Bronchial epithelial cell (primary cell): ENCODE measurements at regions not wholly inside any gene's neighbourhood (a gene's known extent, or its start where the extent isn't known, plus 50 kb on each side); places are given as distances from the start of the nearest gene placed in this dataset.

Experiments
- DNase-seq: peaks from one replicate; pipeline ENCODE4 v3.0.0-alpha.2; 2010; ENCODE audit warnings: low read depth
- FAIRE-seq: peaks from 2 replicates; lab custom pipeline; 2011; peaks lifted over from hg19 to GRCh38; lab: Jason Lieb, UNC
- H3K27me3 ChIP-seq: 2 replicates; pipeline ENCODE4 v1.5.1; 2011; ENCODE audit warnings: low read length; ENCODE audit not compliant: control insufficient read depth, insufficient read depth
- H3K36me3 ChIP-seq: 2 replicates; pipeline ENCODE4 v1.5.1; 2011; ENCODE audit warnings: low read length; ENCODE audit not compliant: control insufficient read depth, insufficient read depth
- H3K4me3 ChIP-seq: 2 replicates; pipeline ENCODE4 v1.5.1; 2011; ENCODE audit warnings: mild to moderate bottlenecking, low read depth, low read length, control low read depth
- TF ChIP-seq, protein P1 (sequence below): IDR thresholded peaks from 2 replicates; pipeline ENCODE4 v1.5.1; 2011; ENCODE audit warnings: mild to moderate bottlenecking, moderate library complexity, low read length, control low read depth, inconsistent platforms; ENCODE audit not compliant: insufficient read depth, severe bottlenecking

DNA sequence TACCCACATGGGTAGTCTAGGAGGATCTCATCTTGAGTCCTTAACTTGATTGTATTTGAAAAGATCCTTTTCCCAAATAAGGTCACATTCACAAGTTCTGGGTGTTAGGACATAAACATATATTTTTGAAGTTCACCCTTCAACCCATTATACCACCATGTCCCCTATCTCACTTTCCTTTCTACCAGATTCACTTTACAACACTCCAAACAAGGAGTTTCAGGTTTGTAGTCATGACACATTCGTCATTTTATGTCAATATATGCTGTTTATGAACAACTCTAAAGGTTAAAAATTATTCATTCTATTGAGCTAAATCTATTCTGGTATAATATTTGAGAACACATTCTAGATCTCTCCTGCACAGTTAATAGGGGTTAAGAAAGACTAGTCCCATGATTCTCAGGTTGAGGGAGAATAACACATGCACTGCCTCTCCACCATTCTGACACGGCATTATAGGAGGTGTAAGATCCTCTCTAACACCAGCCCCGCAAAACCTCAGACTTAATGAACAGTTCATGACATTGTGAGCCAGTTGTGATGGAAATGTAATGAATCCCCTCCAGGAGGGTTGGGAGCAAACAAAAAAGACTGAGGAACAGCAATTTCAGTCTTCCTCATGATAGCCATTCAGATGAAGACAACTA, 72.0 kb upstream of the PSMA6 start:
- DNase-seq (no peak), FAIRE-seq (no peak)
- TF ChIP-seq, protein P1, sequence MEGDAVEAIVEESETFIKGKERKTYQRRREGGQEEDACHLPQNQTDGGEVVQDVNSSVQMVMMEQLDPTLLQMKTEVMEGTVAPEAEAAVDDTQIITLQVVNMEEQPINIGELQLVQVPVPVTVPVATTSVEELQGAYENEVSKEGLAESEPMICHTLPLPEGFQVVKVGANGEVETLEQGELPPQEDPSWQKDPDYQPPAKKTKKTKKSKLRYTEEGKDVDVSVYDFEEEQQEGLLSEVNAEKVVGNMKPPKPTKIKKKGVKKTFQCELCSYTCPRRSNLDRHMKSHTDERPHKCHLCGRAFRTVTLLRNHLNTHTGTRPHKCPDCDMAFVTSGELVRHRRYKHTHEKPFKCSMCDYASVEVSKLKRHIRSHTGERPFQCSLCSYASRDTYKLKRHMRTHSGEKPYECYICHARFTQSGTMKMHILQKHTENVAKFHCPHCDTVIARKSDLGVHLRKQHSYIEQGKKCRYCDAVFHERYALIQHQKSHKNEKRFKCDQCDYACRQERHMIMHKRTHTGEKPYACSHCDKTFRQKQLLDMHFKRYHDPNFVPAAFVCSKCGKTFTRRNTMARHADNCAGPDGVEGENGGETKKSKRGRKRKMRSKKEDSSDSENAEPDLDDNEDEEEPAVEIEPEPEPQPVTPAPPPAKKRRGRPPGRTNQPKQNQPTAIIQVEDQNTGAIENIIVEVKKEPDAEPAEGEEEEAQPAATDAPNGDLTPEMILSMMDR = no peak
- no peaks in the 10 kb centered on the region for H3K27me3 ChIP-seq
- H3K4me3 ChIP-seq = no peak overlapping the region
- H3K36me3 ChIP-seq = peaks cover 3% of the 10 kb centered on the region

DNA sequence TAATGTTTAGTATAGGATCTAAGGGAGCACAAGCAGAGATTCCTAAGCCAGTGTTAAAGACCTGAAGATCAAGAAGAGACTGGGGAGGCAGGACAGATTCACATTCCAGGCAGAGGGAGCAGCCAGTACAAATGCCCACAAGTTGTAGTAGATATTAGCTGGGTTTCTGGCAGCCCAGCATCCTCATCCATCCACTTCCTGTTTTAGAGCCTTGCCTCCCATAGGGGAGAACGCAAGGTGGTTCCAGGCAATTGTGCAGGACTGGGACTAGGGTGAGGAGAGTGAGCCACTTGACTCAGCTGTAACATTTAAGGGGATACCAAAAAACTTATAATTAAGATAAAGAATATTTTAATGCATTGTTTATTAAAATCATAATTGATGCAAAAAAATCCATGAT, 71.3 kb upstream of the PSMA6 start:
- TF ChIP-seq, protein P1 = no peak
- no peak for DNase-seq
- FAIRE-seq = no peak
- Histone ChIP-seq H3K36me3 (peaks cover 3% of the 10 kb centered on the region), H3K4me3 (no peak overlapping the region), H3K27me3 (no peaks in the 10 kb centered on the region)

DNA sequence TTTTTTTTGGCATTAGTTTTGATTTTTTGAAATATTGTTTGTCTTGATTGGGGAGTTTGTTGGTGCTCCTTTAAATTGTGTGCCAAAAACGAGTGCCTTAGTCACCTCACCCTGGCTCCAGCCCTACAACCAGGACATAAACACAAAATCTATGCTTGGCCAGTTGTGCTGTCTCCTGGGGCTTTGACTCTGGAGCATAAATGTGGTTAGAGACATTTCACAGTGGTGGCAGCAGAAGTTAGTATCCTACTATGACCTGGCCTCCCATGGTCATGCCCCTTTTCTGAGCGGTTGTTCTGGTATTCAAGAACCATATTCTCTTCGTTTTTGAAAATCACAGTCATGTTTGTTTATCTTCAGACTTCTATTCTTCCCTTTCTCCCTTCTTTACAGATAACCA, 70.7 kb upstream of the PSMA6 start:
- Histone ChIP-seq H3K36me3 (peaks cover 3% of the 10 kb centered on the region), H3K27me3 (no peaks in the 10 kb centered on the region), H3K4me3 (no peak overlapping the region)
- DNase-seq (no peak), FAIRE-seq (no peak)
- TF ChIP-seq, protein P1 = no peak

DNA sequence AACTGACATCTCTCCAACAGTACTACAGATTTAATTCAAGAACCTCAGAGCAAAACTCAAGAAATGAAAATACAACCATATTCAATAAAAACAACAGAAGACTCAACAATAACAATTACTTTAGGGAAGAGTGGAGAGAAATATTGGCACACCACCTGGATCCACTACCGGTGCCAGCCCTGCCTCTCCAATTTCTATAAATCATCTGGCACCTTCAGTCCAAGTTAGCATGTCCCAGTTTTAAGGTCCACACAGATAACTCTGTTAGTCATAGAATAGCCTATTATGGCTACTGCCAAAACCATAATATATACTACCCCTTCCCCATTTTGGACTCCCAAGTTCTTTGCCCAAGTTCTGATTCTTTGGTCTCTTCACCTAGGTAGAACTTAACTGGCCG, 69.9 kb upstream of the PSMA6 start:
- H3K27me3 ChIP-seq = no peaks in the 10 kb centered on the region
- no peak overlapping the region for H3K4me3 ChIP-seq
- no peak for FAIRE-seq
- TF ChIP-seq, protein P1 = no peak
- DNase-seq = no peak
- peaks cover 3% of the 10 kb centered on the region for H3K36me3 ChIP-seq

DNA sequence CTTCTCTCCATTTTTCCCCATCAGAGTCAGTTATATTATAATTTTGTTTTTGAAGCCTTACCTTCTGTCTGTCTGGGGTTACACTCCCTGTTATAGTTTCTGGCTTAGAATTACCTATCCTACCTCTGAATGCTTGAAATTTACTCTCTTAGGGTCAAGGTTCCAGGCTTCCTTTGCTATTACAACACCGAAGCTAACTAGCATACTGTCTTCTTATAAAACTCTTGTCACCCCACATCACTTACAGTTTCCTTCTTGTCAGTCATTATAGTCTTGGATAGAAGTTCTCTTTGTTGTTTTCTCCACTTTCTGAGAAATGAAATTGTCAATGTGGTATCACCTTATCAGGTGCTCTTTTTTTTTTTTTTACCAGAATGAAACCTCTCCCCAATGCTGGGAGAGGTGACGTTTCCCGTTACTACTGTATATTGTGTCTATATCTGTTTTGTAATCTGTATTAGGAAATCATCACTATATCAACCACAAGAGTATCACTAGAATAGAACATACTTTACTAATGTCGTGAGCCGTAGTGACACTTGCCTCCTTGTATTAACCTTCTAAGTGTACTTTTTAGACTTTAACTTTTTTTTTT, 69.2 kb upstream of the PSMA6 start:
- DNase-seq (no peak), FAIRE-seq (no peak)
- Histone ChIP-seq H3K27me3 (no peaks in the 10 kb centered on the region), H3K36me3 (peaks cover 3% of the 10 kb centered on the region), H3K4me3 (no peak overlapping the region)
- TF ChIP-seq, protein P1 = no peak
